ENCODE measurements at regions not wholly inside any gene's neighbourhood (a gene's known extent, or its start where the extent isn't known, plus 50 kb on each side); places are given as distances from the start of the nearest gene placed in this dataset.
"Not testable (repeated sequence)": the region's sequence is repeated elsewhere in the genome, so short reads cannot be mapped to it uniquely, and the experiment has no call there.

- DNase-seq (no peak), ATAC-seq (no peak)
- intact Hi-C loops (cut with DNase I), result no loop called here
- Histone ChIP-seq H3K27ac (ENCODE audit: low read length) (no peak overlapping the region), H3K27me3 (ENCODE audit: control insufficient read depth, insufficient read depth) (peaks cover 5% of the 10 kb centered on the region), H3K4me3 (ENCODE audit: low read length) (no peak overlapping the region), H3K4me1 (ENCODE audit: control insufficient read depth, insufficient read depth, low read length) (no peaks in the 10 kb centered on the region), H3K9me3 (ENCODE audit: control insufficient read depth, low read length) (no peaks in the 10 kb centered on the region)
- 37% methylated on average over 15 of the region's 15 CpGs for WGBS
These were observed 118.6 kb upstream of the ZNF536 start for GRCh38 chr19:30253581-30253996.

DNA sequence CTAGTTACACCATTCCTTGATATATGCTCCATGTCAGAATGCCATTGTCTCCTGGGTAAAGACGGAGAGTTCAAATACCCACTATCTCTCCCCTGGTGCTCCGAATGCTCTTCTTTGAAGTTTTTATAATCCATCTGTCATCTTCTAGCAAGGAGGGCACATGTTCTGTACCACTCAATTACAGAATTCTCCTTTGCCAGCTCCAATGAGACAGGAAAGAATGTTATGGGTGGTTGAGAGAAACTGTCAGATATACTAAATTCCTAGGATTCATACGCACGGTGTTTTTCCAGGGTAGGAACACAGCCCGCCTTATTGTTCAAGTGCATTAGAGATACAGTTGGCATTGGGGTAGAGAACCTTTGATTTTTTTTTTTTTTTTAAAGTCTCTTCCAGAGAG is 118.0 kb upstream of the ZNF536 start:
- no peak for ATAC-seq
- Histone ChIP-seq H3K9me3 (ENCODE audit: control insufficient read depth, low read length) (no peaks in the 10 kb centered on the region), H3K4me3 (ENCODE audit: low read length) (no peak overlapping the region), H3K4me1 (ENCODE audit: control insufficient read depth, insufficient read depth, low read length) (no peaks in the 10 kb centered on the region), H3K27me3 (ENCODE audit: control insufficient read depth, insufficient read depth) (peaks cover 5% of the 10 kb centered on the region), H3K27ac (ENCODE audit: low read length) (no peak overlapping the region)
- intact Hi-C loops (cut with DNase I), result no loop called here
- 47% methylated on average over 5 of the region's 5 CpGs for WGBS
- DNase-seq, result no peak

DNA sequence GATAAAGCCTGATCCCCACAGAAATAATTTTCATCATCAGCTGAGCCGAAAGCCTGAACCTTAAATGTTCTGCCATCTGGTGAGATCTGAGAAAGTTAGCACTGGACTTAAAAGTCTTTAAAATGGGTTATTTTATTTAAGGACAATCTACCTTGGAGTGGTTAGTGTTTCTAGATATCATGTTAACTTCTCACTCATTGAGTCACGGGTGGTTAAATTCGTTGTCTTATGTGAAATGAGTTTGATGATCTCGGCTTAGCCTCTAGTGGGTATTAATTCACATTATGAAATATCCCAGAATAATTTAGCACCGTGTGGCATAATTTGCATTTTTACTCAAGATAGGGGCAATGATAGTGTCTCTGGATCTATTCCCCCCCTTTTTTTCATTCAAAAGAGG is 117.4 kb upstream of the ZNF536 start:
- DNase-seq, result no peak
- Histone ChIP-seq H3K4me3 (ENCODE audit: low read length) (no peak overlapping the region), H3K4me1 (ENCODE audit: control insufficient read depth, insufficient read depth, low read length) (no peaks in the 10 kb centered on the region), H3K27ac (ENCODE audit: low read length) (no peak overlapping the region), H3K27me3 (ENCODE audit: control insufficient read depth, insufficient read depth) (peaks cover 5% of the 10 kb centered on the region), H3K9me3 (ENCODE audit: control insufficient read depth, low read length) (no peaks in the 10 kb centered on the region)
- intact Hi-C loops (cut with DNase I), result no loop called here
- no peak for ATAC-seq
- 78% methylated on average over 5 of the region's 5 CpGs for WGBS

- H3K4me3 ChIP-seq (ENCODE audit: low read length), result no peak overlapping the region
- 69% methylated on average over 15 of the region's 15 CpGs for whole genome bisulfite sequencing
- no peak overlapping the region for H3K27ac ChIP-seq (ENCODE audit: low read length)
- H3K27me3 ChIP-seq (ENCODE audit: control insufficient read depth, insufficient read depth), result peaks cover 5% of the 10 kb centered on the region
- intact Hi-C loops (cut with DNase I), result no loop called here
- DNase-seq, result no peak
- ATAC-seq, result no peak
- H3K9me3 ChIP-seq (ENCODE audit: control insufficient read depth, low read length), result no peaks in the 10 kb centered on the region
- H3K4me1 ChIP-seq (ENCODE audit: control insufficient read depth, insufficient read depth, low read length), result no peaks in the 10 kb centered on the region
These were observed 116.2 kb upstream of the ZNF536 start for GRCh38 chr19:30255791-30256495.

GRCh38 chr19:30256496-30256850 is 115.7 kb upstream of the ZNF536 start:
- Histone ChIP-seq H3K4me3 (ENCODE audit: low read length) (no peak overlapping the region), H3K9me3 (ENCODE audit: control insufficient read depth, low read length) (no peaks in the 10 kb centered on the region), H3K4me1 (ENCODE audit: control insufficient read depth, insufficient read depth, low read length) (no peaks in the 10 kb centered on the region), H3K27ac (ENCODE audit: low read length) (no peak overlapping the region), H3K27me3 (ENCODE audit: control insufficient read depth, insufficient read depth) (peaks cover 5% of the 10 kb centered on the region)
- intact Hi-C loops (cut with DNase I), result no loop called here
- ATAC-seq (no peak), DNase-seq (no peak)
- WGBS, result 51% methylated on average over 7 of the region's 7 CpGs

GRCh38 chr19:30263830-30264381 is 108.3 kb upstream of the ZNF536 start:
- no peaks in the 10 kb centered on the region for H3K9me3 ChIP-seq (ENCODE audit: control insufficient read depth, low read length)
- ATAC-seq, result no peak
- intact Hi-C loops (cut with DNase I), result no loop called here
- H3K27ac ChIP-seq (ENCODE audit: low read length), result no peak overlapping the region
- WGBS, result 31% methylated on average over 6 of the region's 6 CpGs
- no peaks in the 10 kb centered on the region for H3K4me1 ChIP-seq (ENCODE audit: control insufficient read depth, insufficient read depth, low read length)
- DNase-seq, result no peak
- H3K27me3 ChIP-seq (ENCODE audit: control insufficient read depth, insufficient read depth), result no peaks in the 10 kb centered on the region
- H3K4me3 ChIP-seq (ENCODE audit: low read length), result no peak overlapping the region

DNA sequence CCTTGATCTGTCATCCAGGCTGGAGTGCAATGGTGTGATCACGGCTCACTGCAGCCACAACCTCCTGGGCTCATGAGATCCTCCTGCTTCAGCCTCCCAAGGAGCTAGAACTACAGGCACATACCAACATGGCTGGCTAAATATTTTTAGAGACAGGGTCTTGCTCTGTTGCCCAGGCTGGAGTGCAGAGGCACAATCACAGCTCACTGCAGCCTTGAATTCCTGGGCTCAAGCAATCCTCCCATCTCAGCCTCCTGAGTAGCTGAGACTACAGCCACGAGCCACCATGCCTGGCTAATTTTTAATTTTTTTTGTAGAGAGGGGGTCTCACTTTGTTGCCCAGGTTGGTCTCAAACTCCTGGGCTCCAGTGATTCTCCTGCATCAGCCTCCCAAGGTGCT is 106.3 kb upstream of the ZNF536 start:
- ATAC-seq; intact Hi-C loops (cut with DNase I): not testable (repeated sequence)

GRCh38 chr19:30266687-30267086 is 105.5 kb upstream of the ZNF536 start:
- Histone ChIP-seq H3K27me3 (ENCODE audit: control insufficient read depth, insufficient read depth) (no peaks in the 10 kb centered on the region), H3K4me1 (ENCODE audit: control insufficient read depth, insufficient read depth, low read length) (no peaks in the 10 kb centered on the region), H3K9me3 (ENCODE audit: control insufficient read depth, low read length) (no peaks in the 10 kb centered on the region), H3K4me3 (ENCODE audit: low read length) (no peak overlapping the region), H3K27ac (ENCODE audit: low read length) (no peak overlapping the region)
- WGBS, result 78% methylated on average over 6 of the region's 6 CpGs
- ATAC-seq, result no peak
- intact Hi-C loops (cut with DNase I), result no loop called here
- DNase-seq, result no peak

More for the DNA sequence above, 106.3 kb upstream of the ZNF536 start:
- not testable (repeated sequence) for H3K27me3 ChIP-seq (ENCODE audit: control insufficient read depth, insufficient read depth); H3K27ac ChIP-seq (ENCODE audit: low read length); H3K4me3 ChIP-seq (ENCODE audit: low read length); H3K9me3 ChIP-seq (ENCODE audit: control insufficient read depth, low read length); H3K4me1 ChIP-seq (ENCODE audit: control insufficient read depth, insufficient read depth, low read length); DNase-seq
- 80% methylated on average over 2 of the region's 2 CpGs for WGBS

- Histone ChIP-seq H3K27ac (ENCODE audit: low read length) (no peak overlapping the region), H3K4me3 (ENCODE audit: low read length) (no peak overlapping the region), H3K4me1 (ENCODE audit: control insufficient read depth, insufficient read depth, low read length) (no peaks in the 10 kb centered on the region), H3K9me3 (ENCODE audit: control insufficient read depth, low read length) (no peaks in the 10 kb centered on the region), H3K27me3 (ENCODE audit: control insufficient read depth, insufficient read depth) (no peaks in the 10 kb centered on the region)
- no peak for DNase-seq
- ATAC-seq, result no peak
- 66% methylated on average over 3 of the region's 3 CpGs for WGBS
- intact Hi-C loops (cut with DNase I), result no loop called here
These were observed 104.9 kb upstream of the ZNF536 start for GRCh38 chr19:30267332-30267731.

DNA sequence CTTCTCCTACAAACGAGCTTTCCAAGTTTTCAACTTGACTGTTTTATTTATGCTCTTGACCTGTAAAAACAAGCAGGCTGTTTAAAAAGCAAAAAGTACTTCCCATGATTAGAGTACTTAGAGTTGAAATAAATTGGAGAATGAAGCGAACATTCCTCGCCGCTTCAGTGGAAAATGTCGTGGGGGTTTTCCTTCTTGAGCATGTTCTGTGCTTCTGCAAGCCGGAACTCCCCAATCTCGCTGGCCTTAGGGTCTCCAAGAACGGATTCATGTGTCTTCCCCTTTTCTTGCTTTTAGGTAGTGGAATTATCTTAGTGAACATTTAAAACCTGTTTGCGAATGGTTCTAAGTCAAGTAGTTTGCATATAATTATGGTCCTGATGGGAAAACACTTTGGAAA is 103.6 kb upstream of the ZNF536 start:
- intact Hi-C loops (cut with DNase I), result no loop called here
- DNase-seq (no peak), ATAC-seq (no peak)
- Histone ChIP-seq H3K9me3 (ENCODE audit: control insufficient read depth, low read length) (no peaks in the 10 kb centered on the region), H3K4me1 (ENCODE audit: control insufficient read depth, insufficient read depth, low read length) (no peaks in the 10 kb centered on the region), H3K4me3 (ENCODE audit: low read length) (no peak overlapping the region), H3K27ac (ENCODE audit: low read length) (no peak overlapping the region), H3K27me3 (ENCODE audit: control insufficient read depth, insufficient read depth) (no peaks in the 10 kb centered on the region)
- 76% methylated on average over 9 of the region's 9 CpGs for WGBS

DNA sequence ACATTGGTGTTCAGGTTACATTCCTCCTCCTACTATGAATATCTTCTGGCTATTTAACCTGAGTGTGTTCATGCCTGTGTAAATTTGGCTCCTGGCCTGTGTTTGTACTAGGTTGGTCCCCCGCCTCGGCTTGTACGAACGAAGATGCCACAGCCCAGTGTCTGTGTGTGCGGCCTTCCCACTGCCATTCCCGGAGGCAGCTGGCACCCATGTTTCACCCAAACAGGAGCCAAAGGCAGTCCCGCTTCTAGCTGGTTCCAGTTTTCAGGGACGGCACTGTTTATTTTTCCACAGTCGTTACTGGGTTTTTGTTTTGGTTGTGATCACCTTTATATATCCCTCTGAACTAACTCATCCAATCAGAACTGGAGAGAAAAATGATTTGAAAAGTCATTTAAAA is 102.5 kb upstream of the ZNF536 start:
- DNase-seq (no peak), ATAC-seq (no peak)
- intact Hi-C loops (cut with DNase I), result no loop called here
- no peaks in the 10 kb centered on the region for H3K4me1 ChIP-seq (ENCODE audit: control insufficient read depth, insufficient read depth, low read length)
- H3K27me3 ChIP-seq (ENCODE audit: control insufficient read depth, insufficient read depth), result no peaks in the 10 kb centered on the region
- H3K27ac ChIP-seq (ENCODE audit: low read length), result no peak overlapping the region
- no peaks in the 10 kb centered on the region for H3K9me3 ChIP-seq (ENCODE audit: control insufficient read depth, low read length)
- WGBS, result 81% methylated on average over 9 of the region's 9 CpGs
- no peak overlapping the region for H3K4me3 ChIP-seq (ENCODE audit: low read length)

- no peaks in the 10 kb centered on the region for H3K4me1 ChIP-seq (ENCODE audit: control insufficient read depth, insufficient read depth, low read length)
- no peaks in the 10 kb centered on the region for H3K27me3 ChIP-seq (ENCODE audit: control insufficient read depth, insufficient read depth)
- no peak overlapping the region for H3K4me3 ChIP-seq (ENCODE audit: low read length)
- ATAC-seq, result no peak
- DNase-seq, result no peak
- no peak overlapping the region for H3K27ac ChIP-seq (ENCODE audit: low read length)
- 65% methylated on average over 5 of the region's 5 CpGs for WGBS
- intact Hi-C loops (cut with DNase I), result no loop called here
- no peaks in the 10 kb centered on the region for H3K9me3 ChIP-seq (ENCODE audit: control insufficient read depth, low read length)
These were observed 100.4 kb upstream of the ZNF536 start for GRCh38 chr19:30271816-30272215.
